ENCODE measurements at regions not wholly inside any gene's neighbourhood (a gene's known extent, or its start where the extent isn't known, plus 50 kb on each side); places are given as distances from the start of the nearest gene placed in this dataset.

DNA sequence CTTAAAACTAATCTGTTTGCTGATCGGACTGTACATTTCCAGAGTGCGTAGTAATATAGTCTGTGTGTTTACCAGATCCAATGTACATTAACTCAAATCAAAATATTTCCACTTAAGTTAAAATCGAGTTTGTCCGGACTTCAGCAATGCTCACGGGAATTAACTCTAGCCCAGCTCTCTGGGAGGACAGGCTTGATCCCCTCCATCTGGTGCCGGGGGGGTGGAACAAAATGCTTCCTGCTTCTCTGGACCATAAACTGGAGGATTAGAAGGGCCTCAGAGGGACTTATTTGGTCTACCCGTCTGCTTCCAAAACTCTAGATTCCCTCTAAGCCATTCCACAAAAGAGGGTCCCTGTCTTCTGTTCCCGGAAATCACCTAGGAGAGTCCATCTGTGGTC, 511.2 kb downstream of the BUD13 start:
- DNase-seq (ENCODE audit: low spot score), result peak; percentile 59

DNA sequence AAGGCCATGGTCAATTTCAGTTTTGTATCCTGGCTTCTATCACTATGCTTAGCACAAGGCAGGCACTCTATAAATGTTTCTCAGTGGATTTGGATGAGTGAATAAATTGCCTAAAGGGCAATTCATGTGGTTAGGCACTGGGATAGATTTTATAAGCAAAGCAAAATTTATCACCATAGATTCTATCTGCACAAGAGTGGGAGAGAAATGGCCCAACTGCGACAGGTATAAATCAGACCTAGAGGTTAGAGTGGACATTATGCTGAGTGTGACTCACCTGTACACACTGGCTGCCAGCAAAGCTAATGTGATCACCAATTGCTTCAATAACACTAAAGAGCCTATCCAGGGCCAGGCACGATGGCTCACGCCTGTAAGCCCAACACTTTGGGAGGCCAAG, 514.0 kb downstream of the BUD13 start:
- no peak for DNase-seq (ENCODE audit: low spot score)

- DNase-seq (ENCODE audit: low spot score), result no peak
Observed at GRCh38 chr11:116257883-116258282, 514.9 kb downstream of the BUD13 start.

DNA sequence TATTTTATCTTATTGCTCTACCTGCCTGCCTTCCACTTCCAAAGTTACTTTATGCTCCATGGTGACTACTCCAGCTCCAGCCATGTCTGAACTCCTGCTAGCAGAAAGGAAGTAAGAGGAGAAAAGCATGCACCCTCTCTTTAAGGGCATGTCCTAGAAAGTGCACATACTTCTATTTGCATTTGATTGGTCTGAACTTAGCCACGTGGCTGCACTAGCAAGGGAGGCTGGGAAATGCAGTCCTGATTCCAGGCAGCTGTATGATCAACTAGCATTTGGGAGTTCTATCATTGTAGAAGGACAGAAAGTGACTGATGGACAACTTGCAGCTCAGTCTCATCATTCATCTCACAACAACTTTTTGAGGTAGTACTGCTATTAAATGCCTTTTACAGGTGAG, 515.7 kb downstream of the BUD13 start:
- peak; percentile 39 for DNase-seq (ENCODE audit: low spot score)

DNA sequence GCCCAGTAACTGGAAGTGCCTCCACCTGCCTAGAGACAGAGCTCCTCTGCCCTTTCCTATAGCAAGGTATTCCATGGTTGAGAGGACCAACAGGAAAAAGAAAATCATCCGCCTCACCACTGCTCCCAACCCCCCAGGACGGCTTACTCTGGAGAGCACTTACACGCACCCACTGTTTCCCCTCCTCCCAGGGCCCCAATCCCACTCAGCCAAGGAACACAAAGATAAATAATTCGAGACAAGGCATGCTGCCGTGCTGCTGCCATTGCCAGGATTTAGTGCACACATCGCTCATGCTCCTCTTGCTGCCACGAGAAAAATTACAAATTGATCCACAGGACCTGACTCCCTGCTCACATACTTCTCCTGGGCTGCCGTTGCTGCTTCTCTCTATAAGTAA, 516.6 kb downstream of the BUD13 start:
- no peak for DNase-seq (ENCODE audit: low spot score)

GRCh38 chr11:116255321-116255953, 517.4 kb downstream of the BUD13 start:
- no peak for DNase-seq (ENCODE audit: low spot score)

GRCh38 chr11:116250155-116250554, 522.6 kb downstream of the BUD13 start:
- DNase-seq (ENCODE audit: low spot score), result no peak

GRCh38 chr11:116249561-116249960, 523.2 kb downstream of the BUD13 start:
- DNase-seq (ENCODE audit: low spot score), result no peak

DNA sequence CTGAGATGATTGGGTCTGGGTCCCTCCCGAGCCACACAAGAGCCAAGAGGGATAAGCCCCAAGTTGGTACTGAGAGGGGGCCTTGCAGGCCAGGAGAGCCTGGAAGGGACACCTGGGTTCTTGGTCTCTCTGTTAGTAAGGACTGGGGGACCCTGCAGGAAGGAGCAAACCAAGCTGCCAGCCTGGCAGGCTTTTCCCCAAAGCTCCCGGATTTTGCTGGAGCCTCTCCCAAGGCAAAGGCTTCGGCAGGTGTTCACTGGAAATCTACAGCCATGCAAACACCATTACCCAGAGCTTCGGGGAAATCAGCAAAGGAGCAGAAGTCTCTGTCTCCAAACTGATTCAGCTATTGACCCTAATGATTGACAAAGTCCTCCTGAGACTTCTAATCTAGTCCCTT, 527.9 kb downstream of the BUD13 start:
- DNase-seq (ENCODE audit: low spot score), result no peak

- DNase-seq (ENCODE audit: low spot score), result no peak
Observed at GRCh38 chr11:116244439-116244838, 528.3 kb downstream of the BUD13 start.

GRCh38 chr11:116243991-116244390, 528.8 kb downstream of the BUD13 start:
- no peak for DNase-seq (ENCODE audit: low spot score)

DNA sequence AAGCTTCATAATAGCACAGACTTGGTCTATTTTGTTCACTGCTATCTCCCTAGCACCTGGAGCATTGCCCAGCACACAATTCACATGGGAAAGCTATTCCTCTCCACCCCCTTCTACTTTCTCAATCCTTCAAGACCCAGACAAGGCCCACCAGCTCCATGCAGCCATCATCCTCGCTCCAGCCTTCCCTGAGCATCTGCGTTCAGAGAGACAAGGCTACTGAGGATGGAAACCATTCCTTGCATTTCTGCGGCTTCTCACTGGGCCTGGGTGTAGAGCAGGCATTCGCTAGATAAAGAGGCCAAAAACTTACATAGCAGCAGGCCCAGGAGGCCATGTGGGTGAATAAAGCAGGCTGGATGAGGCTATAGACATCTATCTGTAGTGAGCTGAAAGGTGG, 530.8 kb downstream of the BUD13 start:
- DNase-seq (ENCODE audit: low spot score), result peak; percentile 62

DNA sequence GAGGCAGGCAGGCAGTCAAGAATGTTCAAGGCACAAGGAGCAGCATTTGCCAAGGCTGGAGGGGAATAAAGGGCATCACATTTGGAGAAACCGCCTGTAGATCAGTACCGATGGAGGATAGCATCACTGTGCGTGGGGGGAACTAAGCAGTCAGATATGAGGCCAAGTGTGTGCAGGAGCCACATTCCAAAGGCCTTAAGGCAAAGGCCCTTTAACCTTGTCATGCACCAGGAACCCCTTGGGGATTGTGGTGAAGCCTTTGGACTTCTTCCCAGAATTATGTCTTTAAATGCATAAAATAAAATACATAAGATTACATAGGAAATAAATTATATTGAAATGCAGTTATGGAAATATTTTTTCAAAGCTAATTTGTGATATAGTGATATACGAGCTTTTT, 532.1 kb downstream of the BUD13 start:
- peak; percentile 80 for DNase-seq (ENCODE audit: low spot score)

- DNase-seq (ENCODE audit: low spot score), result no peak
Observed at GRCh38 chr11:116239247-116239646, 533.5 kb downstream of the BUD13 start.

GRCh38 chr11:116234989-116235568, 537.7 kb downstream of the BUD13 start:
- no peak for DNase-seq (ENCODE audit: low spot score)

DNA sequence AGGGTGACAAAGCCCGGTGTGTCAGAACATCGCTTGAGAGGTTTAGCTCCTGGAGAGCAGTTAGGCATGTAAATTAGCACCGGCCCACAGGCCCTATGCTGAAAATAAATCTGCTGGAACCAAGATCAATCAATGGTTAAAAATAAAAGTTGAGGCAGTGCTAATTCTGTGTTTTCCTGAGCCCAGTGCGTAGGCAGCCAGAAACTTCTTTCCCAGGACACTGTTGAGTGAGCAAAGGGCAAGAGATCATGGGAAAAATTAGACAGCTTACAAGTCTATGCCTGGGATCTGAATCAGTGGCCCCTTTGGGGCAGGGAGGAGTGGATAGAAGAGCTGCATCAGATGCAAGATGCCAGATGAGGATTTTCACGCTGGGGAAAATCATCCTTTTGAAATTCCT, 539.2 kb downstream of the BUD13 start:
- DNase-seq (ENCODE audit: low spot score), result peak; percentile 42

DNA sequence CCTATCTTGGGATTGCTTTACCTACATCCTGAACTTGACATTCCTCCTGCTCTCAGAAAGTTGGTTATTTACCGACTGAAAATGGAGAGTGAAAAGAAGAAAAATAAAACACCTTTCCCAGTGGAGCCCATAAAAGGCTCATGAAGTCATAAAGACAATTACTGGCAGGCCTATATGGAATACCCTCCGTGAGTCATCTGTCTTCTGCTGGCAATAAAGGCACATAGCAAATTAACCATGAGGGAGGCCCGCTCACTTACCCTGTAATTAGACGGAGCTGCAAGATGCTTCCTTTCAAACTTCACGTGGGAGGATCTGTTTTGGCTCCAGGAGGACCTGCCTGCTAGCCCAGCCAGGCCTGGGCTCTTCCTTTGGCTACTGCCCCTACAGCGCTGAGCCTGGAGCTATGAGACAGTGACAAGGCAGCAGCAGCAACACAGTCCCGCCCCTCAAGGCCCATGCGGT, 540.4 kb downstream of the BUD13 start:
- DNase-seq (ENCODE audit: low spot score), result no peak

DNA sequence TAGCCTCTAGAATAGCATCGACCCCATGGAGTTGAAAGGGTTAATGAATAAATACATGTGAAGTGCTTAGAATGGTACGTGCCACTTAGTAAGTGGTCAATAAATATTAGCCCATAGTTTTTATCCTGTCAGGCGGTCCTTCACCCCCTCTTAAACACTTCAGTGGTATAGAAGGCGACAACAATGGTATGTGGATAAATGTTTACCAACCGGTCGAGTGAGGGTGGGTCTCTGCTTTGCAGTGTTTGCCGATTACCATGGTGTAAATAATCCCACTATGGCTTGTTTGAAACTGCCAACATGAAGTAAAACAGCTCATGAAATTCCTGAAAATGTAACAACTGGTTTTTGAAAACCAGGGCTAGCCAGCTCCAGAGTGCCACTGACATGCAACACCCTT, 541.2 kb downstream of the BUD13 start:
- DNase-seq (ENCODE audit: low spot score), result no peak

DNA sequence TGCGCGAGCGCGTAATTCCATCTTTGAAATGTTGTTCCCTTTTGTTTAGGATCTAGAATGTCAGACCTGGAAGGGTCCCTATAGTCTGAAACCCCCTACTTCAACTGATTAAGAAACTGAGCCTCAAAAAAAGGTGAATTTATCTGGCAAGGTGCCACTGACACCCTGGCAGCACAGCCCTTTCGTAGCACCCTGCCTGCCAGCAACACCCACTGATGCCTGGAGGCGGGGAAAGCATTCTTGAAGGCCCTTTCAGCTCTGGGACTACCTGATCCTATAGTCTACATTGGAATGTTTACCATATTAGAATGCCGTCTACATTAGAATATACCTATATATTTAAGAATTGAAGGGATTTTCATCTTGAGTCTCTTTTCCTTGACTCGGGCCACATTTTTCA, 542.3 kb downstream of the BUD13 start:
- DNase-seq (ENCODE audit: low spot score), result no peak

DNA sequence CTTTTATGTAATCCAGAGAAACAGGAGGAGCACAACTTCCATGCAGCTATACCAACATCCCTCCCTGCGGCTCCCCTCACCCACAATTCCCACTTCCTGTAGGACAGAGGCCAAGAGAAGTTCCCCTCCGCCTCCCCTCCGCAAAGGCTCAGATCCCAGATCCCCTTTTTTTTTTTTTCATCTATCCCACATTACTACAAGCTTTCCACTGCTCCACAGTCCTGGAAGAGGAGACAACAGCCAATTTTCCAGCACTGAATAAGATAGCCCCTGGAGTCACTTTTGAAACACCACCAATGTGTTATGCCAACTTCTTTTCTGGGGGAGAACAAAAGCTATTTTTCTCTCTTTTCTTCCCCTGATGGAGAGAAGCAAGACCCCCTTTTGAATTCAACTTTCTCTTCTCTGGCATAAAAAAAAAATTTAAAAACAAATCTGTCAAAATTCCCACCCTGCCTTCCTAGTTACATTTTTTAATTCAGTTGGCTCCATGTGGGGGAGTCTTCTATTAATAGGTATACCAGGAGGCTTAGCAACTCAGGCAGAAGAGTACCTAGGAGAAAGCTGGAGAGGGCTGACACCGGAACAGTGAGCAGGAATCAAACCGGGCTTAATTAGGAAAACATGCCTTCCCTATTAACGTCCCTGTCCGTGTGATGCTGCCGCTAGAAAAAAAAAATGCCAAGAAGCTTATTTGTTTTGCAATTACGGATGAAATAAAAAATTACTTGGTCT, 543.4 kb downstream of the BUD13 start:
- no peak for DNase-seq (ENCODE audit: low spot score)

DNA sequence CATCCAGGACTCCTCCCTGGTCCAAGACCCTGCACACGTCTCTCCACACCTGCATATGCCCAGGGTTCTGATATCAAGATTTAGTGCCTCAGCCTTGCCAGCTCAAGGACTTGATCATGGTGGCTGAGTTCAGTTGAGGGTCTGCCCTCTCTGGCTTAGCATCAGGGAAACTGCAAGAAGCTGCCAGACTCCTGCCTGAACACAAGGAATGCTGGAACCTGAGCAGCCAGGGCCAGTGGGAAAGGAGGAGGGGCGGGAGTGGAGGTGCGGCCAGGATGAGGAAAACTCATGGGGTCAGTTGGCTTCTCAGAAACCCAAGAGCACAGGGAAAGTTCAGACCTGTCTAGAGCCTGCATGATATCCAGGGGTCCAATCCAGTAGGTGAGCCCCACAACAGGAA, 546.1 kb downstream of the BUD13 start:
- no peak for DNase-seq (ENCODE audit: low spot score)

- no peak for DNase-seq (ENCODE audit: low spot score)
Observed at GRCh38 chr11:116225784-116226585, 546.8 kb downstream of the BUD13 start.

All from umbilical cord (tissue), 1 donor.